Amygdala (tissue), 56 donors: ENCODE measurements at regions not wholly inside any gene's neighbourhood (a gene's known extent, or its start where the extent isn't known, plus 50 kb on each side); places are given as distances from the start of the nearest gene placed in this dataset.

Experiments
- DNase-seq, 56 donors: peaks; one replicate each; lab custom pipeline; 2025; lab: John Stamatoyannopoulos, UW

DNA sequence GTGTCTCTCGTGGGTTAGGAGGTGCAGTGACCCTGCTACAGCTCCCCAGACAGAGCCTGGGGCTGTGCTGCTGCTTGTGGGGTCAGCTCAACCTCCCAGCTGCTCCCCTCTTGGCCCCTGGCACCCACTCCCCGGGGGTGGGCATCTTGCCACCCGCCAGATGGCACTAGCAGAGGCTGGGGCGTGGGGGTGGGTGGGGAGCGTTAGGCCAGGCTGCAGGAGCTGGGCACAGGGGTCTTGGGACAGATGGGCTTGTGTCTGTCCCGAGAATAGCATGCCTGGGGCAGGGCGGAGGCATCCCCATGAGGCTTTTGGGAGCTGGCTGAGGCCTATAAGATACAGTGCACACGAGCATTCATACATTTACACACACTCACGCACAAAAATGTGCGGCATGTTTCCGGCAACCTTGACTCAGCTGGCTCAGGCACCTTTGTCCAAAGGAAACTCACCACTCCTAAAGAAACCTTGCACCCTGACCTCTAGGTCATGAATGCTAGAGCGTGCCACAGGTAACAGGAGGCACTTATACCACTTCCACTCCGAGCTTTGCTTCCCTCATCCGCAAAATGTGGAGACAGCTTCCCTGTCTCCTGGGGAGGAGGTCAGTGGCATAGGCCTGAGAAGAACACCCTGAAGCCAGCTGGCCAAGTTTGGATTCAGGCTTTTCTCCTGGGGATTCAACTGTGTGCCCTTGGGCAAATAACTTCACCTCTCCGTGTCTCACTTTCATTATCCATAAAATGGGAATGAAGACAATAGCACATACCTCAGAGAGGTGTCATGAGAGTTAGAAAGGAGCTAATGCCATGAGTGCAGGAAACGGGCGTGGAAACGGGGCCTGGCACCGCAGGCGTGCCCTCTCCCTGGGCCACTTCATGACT lies 78.9 kb upstream of the LHX1 start:
- DNase-seq = no peak

GRCh38 chr17:36859003-36859300 lies 78.3 kb upstream of the LHX1 start:
- DNase-seq = no peak

- DNase-seq = no peak
Observed at GRCh38 chr17:36859706-36860105, 77.6 kb upstream of the LHX1 start.

DNA sequence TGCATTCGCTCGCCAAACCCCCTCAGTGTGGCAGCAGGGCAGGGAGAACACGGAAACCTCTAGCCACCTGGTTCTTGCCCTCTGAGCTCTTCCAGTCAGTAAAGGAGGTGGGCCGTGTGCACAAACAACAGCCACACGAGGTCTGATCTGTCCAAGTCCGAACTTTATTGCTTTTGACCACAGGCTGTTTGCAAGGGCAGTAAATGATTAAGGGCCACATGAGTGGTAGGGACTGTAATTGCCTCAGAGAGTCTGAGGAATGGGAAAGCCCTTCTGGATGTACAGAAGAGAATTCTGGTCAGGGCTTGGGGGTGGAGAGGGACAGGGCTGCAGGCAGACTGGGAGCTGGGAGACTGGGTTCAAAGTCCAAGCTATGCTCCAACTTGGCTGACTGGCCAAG lies 75.7 kb upstream of the LHX1 start:
- DNase-seq = no peak

- DNase-seq = no peak
Observed at GRCh38 chr17:36862116-36862920, 75.0 kb upstream of the LHX1 start.

DNA sequence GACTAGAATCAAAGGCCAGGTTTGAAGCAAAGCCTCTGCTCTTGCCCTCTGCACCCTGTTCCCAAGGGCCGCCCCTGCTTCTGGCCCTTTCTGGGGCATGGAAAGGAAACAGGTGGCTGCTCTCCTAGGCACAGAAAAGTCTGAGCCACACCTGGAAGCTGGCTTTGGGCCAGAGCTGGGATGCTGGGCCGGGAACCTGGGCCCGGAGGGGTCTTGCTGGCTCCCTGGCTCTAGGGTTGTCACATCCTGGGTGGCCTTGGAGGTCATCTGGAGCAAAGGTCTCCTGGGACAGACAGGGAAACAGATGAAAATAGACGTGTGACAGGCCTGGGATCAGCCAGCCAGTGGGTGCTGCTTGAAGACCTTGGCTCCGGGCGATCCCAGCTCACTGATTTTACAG lies 74.1 kb upstream of the LHX1 start:
- DNase-seq = no peak

- no peak for DNase-seq
Observed at GRCh38 chr17:36863676-36864612, 73.3 kb upstream of the LHX1 start.

- no peak for DNase-seq
Observed at GRCh38 chr17:36864827-36865430, 72.3 kb upstream of the LHX1 start.

DNA sequence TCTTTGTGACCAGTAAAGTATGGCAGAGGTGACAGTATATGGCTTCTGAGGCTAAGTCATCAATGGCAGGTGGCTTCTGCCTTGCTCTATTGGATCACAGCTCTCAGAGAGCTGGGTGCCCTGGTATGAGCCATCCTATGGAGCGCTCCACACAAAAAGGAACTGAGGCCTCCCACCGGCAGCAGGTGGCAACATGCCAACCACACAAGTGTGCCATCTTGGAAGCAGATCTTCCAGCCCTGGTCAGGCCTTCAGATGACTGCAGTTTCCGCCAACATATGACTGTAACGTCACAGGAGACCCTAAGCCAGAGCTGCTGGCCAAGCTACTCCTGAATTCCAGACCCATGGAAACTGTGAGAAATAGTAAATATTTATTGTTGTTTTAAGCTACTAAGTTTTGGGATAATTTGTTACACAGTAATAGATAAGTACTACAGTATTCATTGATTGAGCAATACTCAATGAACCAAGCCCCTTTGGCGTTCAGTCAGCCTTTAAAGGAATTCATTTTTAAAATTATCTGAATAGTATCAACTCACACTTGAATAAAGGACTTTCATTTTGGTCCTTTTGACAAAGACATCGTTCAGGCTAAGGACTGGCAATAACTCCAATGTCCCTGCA lies 69.4 kb upstream of the LHX1 start:
- DNase-seq = peak in 1 of 56 donors; percentile 3

GRCh38 chr17:36868777-36869176 lies 68.5 kb upstream of the LHX1 start:
- no peak for DNase-seq

- DNase-seq = no peak
Observed at GRCh38 chr17:36869441-36869840, 67.8 kb upstream of the LHX1 start.

DNA sequence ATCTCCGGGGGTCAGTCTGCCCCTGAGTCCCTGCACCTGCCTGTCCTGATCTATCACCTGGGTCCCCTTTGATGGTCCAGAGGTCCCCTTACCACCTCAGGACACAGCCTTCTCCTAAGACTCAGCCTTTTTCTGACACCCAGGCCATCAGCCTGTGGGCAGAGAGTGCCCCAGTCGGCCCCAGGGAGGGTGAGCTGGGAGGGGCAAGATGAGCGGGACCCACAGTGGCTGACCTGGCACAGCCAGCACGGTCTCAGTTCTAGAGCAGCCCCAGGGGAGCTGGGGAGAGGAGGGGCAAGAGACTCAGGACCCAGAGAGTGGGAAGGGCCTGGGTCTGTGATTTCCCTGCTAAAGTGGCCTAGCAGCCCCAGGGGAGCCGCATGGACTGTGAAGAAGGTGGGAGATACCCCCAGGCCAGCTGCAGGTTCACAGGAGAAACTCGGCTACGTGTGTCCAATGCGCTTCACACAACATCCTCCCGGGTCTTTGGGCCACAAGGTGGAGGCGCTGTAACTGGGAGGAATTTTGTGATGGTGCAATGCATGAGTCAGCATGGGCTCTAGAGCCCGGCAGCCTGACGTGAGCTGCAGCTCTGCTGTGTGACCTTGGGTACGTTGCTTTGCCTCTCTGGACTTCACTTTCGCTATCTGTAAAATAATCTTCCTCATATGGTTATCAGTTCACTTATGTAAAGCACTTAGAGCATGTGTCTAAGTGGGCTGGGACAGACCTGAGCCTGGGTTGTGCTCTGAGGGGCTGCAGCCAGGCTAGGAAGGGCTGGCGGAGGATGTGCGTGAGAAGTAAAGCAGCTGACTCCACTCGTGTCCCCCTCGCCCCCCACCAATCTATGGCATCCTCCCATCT lies 67.2 kb upstream of the LHX1 start:
- DNase-seq = no peak

DNA sequence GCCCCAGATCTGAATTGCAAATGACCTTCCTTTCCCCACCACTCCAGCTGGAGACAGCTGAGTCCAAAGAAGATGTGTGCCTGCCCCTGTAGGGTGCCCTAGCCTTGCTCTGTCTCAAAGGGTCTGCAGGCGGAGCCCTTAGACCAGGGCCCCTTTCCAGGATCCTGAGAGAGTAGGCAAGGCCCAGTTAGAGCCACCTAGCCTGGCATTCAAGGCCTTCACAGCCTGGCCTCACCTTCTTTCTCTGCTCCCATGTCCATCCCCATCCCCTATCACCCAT lies 66.6 kb upstream of the LHX1 start:
- DNase-seq = no peak

- no peak for DNase-seq
Observed at GRCh38 chr17:36875698-36876293, 61.5 kb upstream of the LHX1 start.

GRCh38 chr17:36876966-36877365 lies 60.3 kb upstream of the LHX1 start:
- DNase-seq = no peak

DNA sequence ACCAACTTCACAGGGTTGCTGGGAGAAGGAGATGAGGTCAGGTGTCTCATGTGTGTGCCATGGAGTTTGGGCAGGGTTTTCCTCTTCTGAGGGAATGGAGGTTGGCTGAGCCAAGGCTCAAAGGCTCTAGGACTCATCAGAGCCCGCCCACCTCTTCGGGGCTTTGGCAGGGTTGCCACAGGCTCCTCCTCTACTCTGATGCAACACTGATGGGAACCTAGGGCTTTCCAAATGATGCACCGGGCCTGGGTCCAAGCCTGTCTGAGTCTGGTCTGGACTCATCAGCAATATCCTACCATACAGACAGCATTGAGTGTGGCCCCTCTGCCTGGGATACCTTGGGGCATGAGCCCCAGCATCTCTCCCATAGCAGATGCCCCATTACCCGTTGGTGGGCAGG lies 59.5 kb upstream of the LHX1 start:
- DNase-seq = no peak

DNA sequence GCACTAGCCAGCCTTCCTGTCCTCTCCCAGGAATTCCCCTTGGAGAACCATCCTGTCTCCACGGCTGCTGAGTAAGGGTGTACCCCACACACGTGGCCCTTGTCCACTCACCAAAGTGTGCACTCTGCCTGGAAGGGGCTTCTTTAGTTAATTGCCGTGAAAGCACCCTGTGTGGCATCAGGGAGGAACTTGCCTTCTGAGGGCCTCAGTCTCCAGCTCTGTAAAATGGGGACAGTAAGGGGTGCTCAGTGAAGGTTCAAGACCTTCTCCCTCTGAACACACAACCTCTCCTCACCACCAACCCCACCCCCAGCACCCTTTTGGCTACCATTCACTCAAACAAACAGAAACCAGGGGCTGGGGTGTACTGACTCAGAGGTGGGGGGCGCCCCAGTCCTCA lies 59.1 kb upstream of the LHX1 start:
- DNase-seq = no peak

DNA sequence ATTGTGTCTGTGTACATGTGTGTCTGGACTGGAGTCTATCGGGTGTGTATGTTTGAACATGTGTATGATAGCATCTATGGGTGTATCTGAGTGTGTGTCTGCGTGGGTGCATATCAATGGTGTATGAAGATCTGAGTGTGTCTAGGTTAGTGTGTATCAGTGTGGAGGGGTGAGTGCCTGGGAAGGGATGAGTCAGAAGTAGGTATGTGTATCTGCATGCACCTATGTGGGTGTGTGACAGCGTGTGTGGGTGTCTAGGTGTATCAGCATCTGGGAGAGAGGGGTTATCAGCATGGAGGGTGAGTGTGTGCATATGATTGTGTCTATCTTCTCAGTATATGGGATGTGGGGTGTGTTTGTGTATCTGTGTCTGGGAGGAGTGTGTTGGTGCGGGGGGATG lies 58.2 kb upstream of the LHX1 start:
- no peak for DNase-seq

DNA sequence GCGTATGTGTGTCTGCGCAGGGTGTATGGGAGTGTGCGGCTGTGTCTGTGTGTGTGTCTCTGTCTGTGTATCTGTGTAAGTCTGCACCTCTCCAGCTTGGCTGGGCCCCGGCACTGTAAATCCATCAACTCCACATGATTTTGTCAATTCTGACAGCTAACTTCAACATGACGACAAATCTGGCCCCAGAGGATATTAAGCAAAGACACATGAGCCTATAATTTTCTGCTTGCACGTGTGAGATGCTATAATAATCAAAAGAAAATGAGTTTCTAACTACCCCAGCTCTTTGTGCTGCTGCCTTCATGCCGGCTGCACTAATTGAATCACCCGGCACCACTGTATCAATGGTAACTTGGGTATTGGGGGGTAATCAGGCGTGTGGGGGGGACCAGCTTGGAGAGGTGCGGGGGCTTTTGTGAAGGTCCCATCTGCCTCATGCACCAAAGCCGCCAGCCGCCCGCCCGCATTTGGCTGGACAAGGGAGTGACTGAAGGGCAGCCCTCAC lies 57.6 kb upstream of the LHX1 start:
- no peak for DNase-seq
